ENCODE measurements at regions not wholly inside any gene's neighbourhood (a gene's known extent, or its start where the extent isn't known, plus 50 kb on each side); places are given as distances from the start of the nearest gene placed in this dataset.
"Not testable (repeated sequence)": the region's sequence is repeated elsewhere in the genome, so short reads cannot be mapped to it uniquely, and the experiment has no call there.

GRCh38 chr6:110541701-110542309 lies 65.4 kb upstream of the SLC22A16 start:
- Histone ChIP-seq H3K9ac (ENCODE audit: insufficient read depth in 1 of 2, low read length in 2 of 2) (no peak overlapping the region), H3K27ac (ENCODE audit: low read depth in 1 of 2, low read length in 1 of 2) (peak overlapping the region in 1 of 2 donors; percentile 22), H3K4me3 (no peak overlapping the region), H3K27me3 (ENCODE audit: control insufficient read depth in 3 of 3, insufficient read depth in 3 of 3, low read length in 2 of 3) (no peaks in the 10 kb centered on the region), H3K9me3 (ENCODE audit: control insufficient read depth in 4 of 4, insufficient read depth in 3 of 4, low read length in 3 of 4) (peaks cover 0 to 5% (median 2%) of the 10 kb centered on the region in 4 donors), H3K4me1 (ENCODE audit: control insufficient read depth in 5 of 5, insufficient read depth in 5 of 5, low read length in 5 of 5) (peaks cover 0 to 13% (median 0%) of the 10 kb centered on the region in 5 donors), H3K36me3 (ENCODE audit: control insufficient read depth in 4 of 4, insufficient read depth in 4 of 4, low read length in 4 of 4) (no peaks in the 10 kb centered on the region)
- no peak for TF ChIP-seq CTCF (IDR thresholded peaks at IDR 0.05; ENCODE audit: control extremely low read depth, extremely low read depth)
- 80 to 87% methylated on average over 5 of the region's 5 CpGs for WGBS, 2 donors
- no peak for ATAC-seq (ENCODE audit: insufficient read depth, low FRiP score)
- no peak for DNase-seq

GRCh38 chr6:110539277-110540019 lies 63.0 kb upstream of the SLC22A16 start:
- H3K27ac ChIP-seq (ENCODE audit: low read depth in 1 of 2, low read length in 1 of 2); H3K27me3 ChIP-seq (ENCODE audit: control insufficient read depth in 3 of 3, insufficient read depth in 3 of 3, low read length in 2 of 3); H3K36me3 ChIP-seq (ENCODE audit: control insufficient read depth in 4 of 4, insufficient read depth in 4 of 4, low read length in 4 of 4); H3K9me3 ChIP-seq (ENCODE audit: control insufficient read depth in 4 of 4, insufficient read depth in 3 of 4, low read length in 3 of 4); DNase-seq; H3K4me3 ChIP-seq; H3K9ac ChIP-seq (ENCODE audit: insufficient read depth in 1 of 2, low read length in 2 of 2); ATAC-seq (ENCODE audit: insufficient read depth, low FRiP score): not testable (repeated sequence)
- peaks cover 0 to 13% (median 0%) of the 10 kb centered on the region in 5 donors for H3K4me1 ChIP-seq (ENCODE audit: control insufficient read depth in 5 of 5, insufficient read depth in 5 of 5, low read length in 5 of 5)
- 98% methylated on average over 4 of the region's 4 CpGs for WGBS, 2 donors

GRCh38 chr6:110538416-110539160 lies 62.2 kb upstream of the SLC22A16 start:
- no peak overlapping the region for H3K9ac ChIP-seq (ENCODE audit: insufficient read depth in 1 of 2, low read length in 2 of 2)
- peaks cover 0 to 13% (median 0%) of the 10 kb centered on the region in 5 donors for H3K4me1 ChIP-seq (ENCODE audit: control insufficient read depth in 5 of 5, insufficient read depth in 5 of 5, low read length in 5 of 5)
- no peak for DNase-seq
- H3K27ac ChIP-seq (ENCODE audit: low read depth in 1 of 2, low read length in 1 of 2), result no peak overlapping the region
- H3K27me3 ChIP-seq (ENCODE audit: control insufficient read depth in 3 of 3, insufficient read depth in 3 of 3, low read length in 2 of 3), result no peaks in the 10 kb centered on the region
- WGBS, 2 donors, result 92 to 93% methylated on average over 5 of the region's 5 CpGs
- TF ChIP-seq CTCF (IDR thresholded peaks at IDR 0.05; ENCODE audit: control extremely low read depth, extremely low read depth), result no peak
- peaks cover 0 to 5% (median 2%) of the 10 kb centered on the region in 4 donors for H3K9me3 ChIP-seq (ENCODE audit: control insufficient read depth in 4 of 4, insufficient read depth in 3 of 4, low read length in 3 of 4)
- H3K36me3 ChIP-seq (ENCODE audit: control insufficient read depth in 4 of 4, insufficient read depth in 4 of 4, low read length in 4 of 4), result no peaks in the 10 kb centered on the region
- no peak overlapping the region for H3K4me3 ChIP-seq
- no peak for ATAC-seq (ENCODE audit: insufficient read depth, low FRiP score)

All from lung (tissue), 11 donors.